GM12874 (cell line): ENCODE measurements at regions not wholly inside any gene's neighbourhood (a gene's known extent, or its start where the extent isn't known, plus 50 kb on each side); places are given as distances from the start of the nearest gene placed in this dataset.

Experiments
- CTCF ChIP-seq: IDR thresholded peaks from 2 replicates; pipeline ENCODE4 v1.5.1; 2011; ENCODE audit warnings: low read depth, mild to moderate bottlenecking, control low read depth, low read length, moderate library complexity; ENCODE audit not compliant: insufficient read depth

- TF ChIP-seq CTCF = no peak
Observed at GRCh38 chr3:110608566-110608965, 463.1 kb upstream of the NECTIN3 start.

GRCh38 chr3:110612045-110612444, 459.6 kb upstream of the NECTIN3 start:
- no peak for TF ChIP-seq CTCF

- no peak for TF ChIP-seq CTCF
Observed at GRCh38 chr3:110614186-110614585, 457.4 kb upstream of the NECTIN3 start.

GRCh38 chr3:110615454-110615853, 456.2 kb upstream of the NECTIN3 start:
- no peak for TF ChIP-seq CTCF

GRCh38 chr3:110618512-110619226, 452.9 kb upstream of the NECTIN3 start:
- TF ChIP-seq CTCF = no peak

GRCh38 chr3:110620118-110620517, 451.5 kb upstream of the NECTIN3 start:
- no peak for TF ChIP-seq CTCF

- no peak for TF ChIP-seq CTCF
Observed at GRCh38 chr3:110623571-110623970, 448.0 kb upstream of the NECTIN3 start.

GRCh38 chr3:110624576-110624975, 447.0 kb upstream of the NECTIN3 start:
- TF ChIP-seq CTCF = no peak
